Right lobe of liver (tissue), 6 donors: ENCODE measurements at regions not wholly inside any gene's neighbourhood (a gene's known extent, or its start where the extent isn't known, plus 50 kb on each side); places are given as distances from the start of the nearest gene placed in this dataset.

Experiments
- ATAC-seq, 4 donors: fragments of 200-7000 bp; cut with Tn5 transposase; one replicate each; pipeline ENCODE4 v1.9.1; 2020; ENCODE audit warnings: mild to moderate bottlenecking in 4 of 4, moderate library complexity in 4 of 4
- DNase-seq, 3 donors: peaks; one replicate each; pipeline ENCODE4 v3.0.0-alpha.2; 2020
- H3K27ac ChIP-seq, 3 donors: fragments of 200-600 bp; one replicate each; pipeline ENCODE4 v1.8.0; 2022
- H3K27me3 ChIP-seq, 2 donors: fragments of 200-600 bp; one replicate each; pipeline ENCODE4 v1.8.0; 2022
- H3K36me3 ChIP-seq, 4 donors: fragments of 200-600 bp; sonication (generic) in 1 of 4; one replicate each; pipeline versions ENCODE4 v1.5.1 to v1.8.0; 2017 to 2022; ENCODE audit warnings: control low read depth in 1 of 4
- H3K4me1 ChIP-seq, 4 donors: fragments of 200-600 bp; sonication (generic) in 1 of 4; one replicate each; pipeline versions ENCODE4 v1.5.1 to v1.8.0; 2017 to 2022; ENCODE audit warnings: control low read depth in 1 of 4
- H3K4me3 ChIP-seq, 3 donors: fragments of 200-600 bp; one replicate each; pipeline ENCODE4 v1.8.0; 2022
- H3K9me3 ChIP-seq, 4 donors: fragments of 200-600 bp; sonication (generic) in 1 of 4; one replicate each; pipeline versions ENCODE4 v1.5.1 to v1.8.0; 2017 to 2022; ENCODE audit warnings: control low read depth in 1 of 4
- CTCF ChIP-seq, 4 donors: fragments of 200-600 bp in 3 of 4; fragments of 450-650 bp in 1 of 4; IDR thresholded peaks; one replicate each; pipeline versions ENCODE4 v1.5.1 to v1.8.0; 2016 to 2022; ENCODE audit warnings: antibody characterized with exemption in 4 of 4, mild to moderate bottlenecking in 2 of 4
- POLR2A ChIP-seq: fragments of 450-650 bp; IDR thresholded peaks from one replicate; pipeline ENCODE4 v1.6.1; 2017; ENCODE audit warnings: antibody characterized with exemption, mild to moderate bottlenecking
- WGBS: methylation state at CpG from one replicate; pipeline ENCODE4 v1.1.6; 2018; ENCODE audit warnings: low coverage, low lambda C conversion rate; ENCODE audit not compliant: insufficient coverage; ENCODE audit errors: missing lambda C conversion rate; 5-methylcytosine and 5-hydroxymethylcytosine counted together
- intact Hi-C, 2 donors: fragments of 100-400 bp; cut with DNase I; formaldehyde crosslinking; loops; one replicate each; pipeline versions ENCODE4 v1.11.2 to v1.14.1; 2022
- donor health status: DM: no; HTN: yes; CAD: no.
- donor health status: DM: no; HTN: no; CAD: no.
- donor health status: DM: no; HTN: no; CAD: no.
- donor health status: DM: no; HTN: yes; CAD: no.
- donor health status: DM: no; HTN: yes; CAD: no.

GRCh38 chr4:17275836-17276235, 236.1 kb downstream of the QDPR start:
- Histone ChIP-seq H3K9me3 (no peaks in the 10 kb centered on the region), H3K36me3 (no peaks in the 10 kb centered on the region)
- TF ChIP-seq POLR2A (no peak), CTCF (IDR thresholded peaks at IDR 0.05) (no peak)

GRCh38 chr4:17273047-17273446, 238.8 kb downstream of the QDPR start:
- intact Hi-C loops = no loop called here
- Histone ChIP-seq H3K4me1 (no peaks in the 10 kb centered on the region), H3K27ac (no peak overlapping the region), H3K27me3 (no peaks in the 10 kb centered on the region), H3K9me3 (no peaks in the 10 kb centered on the region), H3K36me3 (no peaks in the 10 kb centered on the region), H3K4me3 (no peak overlapping the region)
- DNase-seq (no peak), ATAC-seq (no peak)
- no peak for TF ChIP-seq CTCF (IDR thresholded peaks at IDR 0.05)
- TF ChIP-seq POLR2A = no peak

More at GRCh38 chr4:17275836-17276235, 236.1 kb downstream of the QDPR start:
- WGBS = 31% methylated on average over 3 of the region's 3 CpGs
- DNase-seq (no peak), ATAC-seq (no peak)
- intact Hi-C loops = no loop called here
- no peaks in the 10 kb centered on the region for H3K4me1 ChIP-seq
- H3K27ac ChIP-seq = no peak overlapping the region
- no peaks in the 10 kb centered on the region for H3K27me3 ChIP-seq
- no peak overlapping the region for H3K4me3 ChIP-seq

GRCh38 chr4:17272154-17272553, 239.7 kb downstream of the QDPR start:
- 30% methylated on average over 5 of the region's 6 CpGs for WGBS

GRCh38 chr4:17265653-17266052, 246.2 kb downstream of the QDPR start:
- 68% methylated on average over 4 of the region's 4 CpGs for WGBS
- no peak for DNase-seq
- no peak overlapping the region for H3K27ac ChIP-seq
- intact Hi-C loops = no loop called here
- no peak for ATAC-seq
- no peak overlapping the region for H3K4me3 ChIP-seq
- H3K9me3 ChIP-seq = no peaks in the 10 kb centered on the region
- no peaks in the 10 kb centered on the region for H3K36me3 ChIP-seq
- no peaks in the 10 kb centered on the region for H3K27me3 ChIP-seq
- H3K4me1 ChIP-seq = no peaks in the 10 kb centered on the region
- TF ChIP-seq CTCF (IDR thresholded peaks at IDR 0.05) (no peak), POLR2A (no peak)

More at GRCh38 chr4:17272154-17272553, 239.7 kb downstream of the QDPR start:
- intact Hi-C loops = no loop called here
- Histone ChIP-seq H3K9me3 (no peaks in the 10 kb centered on the region), H3K4me1 (no peaks in the 10 kb centered on the region), H3K4me3 (no peak overlapping the region), H3K36me3 (no peaks in the 10 kb centered on the region), H3K27ac (no peak overlapping the region), H3K27me3 (no peaks in the 10 kb centered on the region)
- no peak for TF ChIP-seq CTCF (IDR thresholded peaks at IDR 0.05)
- no peak for TF ChIP-seq POLR2A
- DNase-seq (no peak), ATAC-seq (no peak)

- Histone ChIP-seq H3K4me1 (no peaks in the 10 kb centered on the region), H3K27ac (no peak overlapping the region), H3K4me3 (no peak overlapping the region), H3K9me3 (no peaks in the 10 kb centered on the region), H3K27me3 (no peaks in the 10 kb centered on the region), H3K36me3 (no peaks in the 10 kb centered on the region)
- no peak for DNase-seq
- intact Hi-C loops = no loop called here
- no peak for ATAC-seq
- WGBS = 47% methylated on average over 2 of the region's 2 CpGs
- no peak for TF ChIP-seq CTCF (IDR thresholded peaks at IDR 0.05)
- TF ChIP-seq POLR2A = no peak
Measured at GRCh38 chr4:17265139-17265538, 246.8 kb downstream of the QDPR start.
